Fibroblast of villous mesenchyme (primary cell): ENCODE measurements at regions not wholly inside any gene's neighbourhood (a gene's known extent, or its start where the extent isn't known, plus 50 kb on each side); places are given as distances from the start of the nearest gene placed in this dataset.
"Not testable (repeated sequence)": the region's sequence is repeated elsewhere in the genome, so short reads cannot be mapped to it uniquely, and the experiment has no call there.

Source experiments
- DNase-seq: peaks from one replicate; pipeline ENCODE4 v3.0.0-alpha.2; 2010; ENCODE audit warnings: low read depth
- H3K4me3 ChIP-seq: 2 replicates; pipeline ENCODE4 v1.5.1; 2011; ENCODE audit warnings: low read depth, mild to moderate bottlenecking, low read length
- CTCF ChIP-seq: IDR thresholded peaks from 2 replicates; pipeline ENCODE4 v1.5.1; 2012; ENCODE audit warnings: low read depth, mild to moderate bottlenecking, low read length; ENCODE audit not compliant: insufficient read depth

- no peak overlapping the region for H3K4me3 ChIP-seq
- no peak for TF ChIP-seq CTCF
- no peak for DNase-seq
Measured at GRCh38 chr5:21581508-21581907, 1271.6 kb downstream of the CDH12 start.

GRCh38 chr5:21574961-21575360 lies 1278.2 kb downstream of the CDH12 start:
- DNase-seq: no peak
- TF ChIP-seq CTCF: no peak
- no peak overlapping the region for H3K4me3 ChIP-seq

GRCh38 chr5:21574438-21574837 lies 1278.7 kb downstream of the CDH12 start:
- DNase-seq: no peak
- H3K4me3 ChIP-seq: no peak overlapping the region
- no peak for TF ChIP-seq CTCF

- H3K4me3 ChIP-seq: no peak overlapping the region
- no peak for TF ChIP-seq CTCF
- DNase-seq: no peak
Measured at GRCh38 chr5:21573416-21574314, 1279.5 kb downstream of the CDH12 start.

- H3K4me3 ChIP-seq, DNase-seq: not testable (repeated sequence)
Measured at GRCh38 chr5:21571196-21571595, 1281.9 kb downstream of the CDH12 start.

- not testable (repeated sequence) for DNase-seq, H3K4me3 ChIP-seq
Measured at GRCh38 chr5:21559109-21559508, 1294.0 kb downstream of the CDH12 start.

- not testable (repeated sequence) for H3K4me3 ChIP-seq
Measured at GRCh38 chr5:21552263-21552662, 1300.9 kb downstream of the CDH12 start.

GRCh38 chr5:21550916-21551315 lies 1302.2 kb downstream of the CDH12 start:
- H3K4me3 ChIP-seq, DNase-seq: not testable (repeated sequence)

More at GRCh38 chr5:21552263-21552662, 1300.9 kb downstream of the CDH12 start:
- DNase-seq: not testable (repeated sequence)

- H3K4me3 ChIP-seq, DNase-seq: not testable (repeated sequence)
Measured at GRCh38 chr5:21547656-21548055, 1305.5 kb downstream of the CDH12 start.

GRCh38 chr5:21535114-21535513 lies 1318.0 kb downstream of the CDH12 start:
- not testable (repeated sequence) for H3K4me3 ChIP-seq, DNase-seq

GRCh38 chr5:21521157-21521556 lies 1332.0 kb downstream of the CDH12 start:
- not testable (repeated sequence) for DNase-seq

GRCh38 chr5:21496926-21497325 lies 1356.2 kb downstream of the CDH12 start:
- not testable (repeated sequence) for H3K4me3 ChIP-seq, DNase-seq

More at GRCh38 chr5:21521157-21521556, 1332.0 kb downstream of the CDH12 start:
- H3K4me3 ChIP-seq: not testable (repeated sequence)

- not testable (repeated sequence) for H3K4me3 ChIP-seq, DNase-seq
Measured at GRCh38 chr5:21496056-21496455, 1357.1 kb downstream of the CDH12 start.

GRCh38 chr5:21495235-21495634 lies 1357.9 kb downstream of the CDH12 start:
- DNase-seq, H3K4me3 ChIP-seq: not testable (repeated sequence)
